IMR-90 (cell line): ENCODE measurements at regions not wholly inside any gene's neighbourhood (a gene's known extent, or its start where the extent isn't known, plus 50 kb on each side); places are given as distances from the start of the nearest gene placed in this dataset.

ENCODE experiments used
- BHLHE40 ChIP-seq: fragments of 150-350 bp; IDR thresholded peaks from 2 replicates; pipeline ENCODE4 v1.6.1; 2016; ENCODE audit warnings: mild to moderate bottlenecking, low read depth, low read length
- CEBPB ChIP-seq: IDR thresholded peaks from 2 replicates; pipeline ENCODE4 v1.6.1; 2012; ENCODE audit warnings: low read depth, low read length, improper control_type of control experiment
- MAFK ChIP-seq: IDR thresholded peaks from 2 replicates; pipeline ENCODE4 v1.6.1; 2012; ENCODE audit warnings: low read depth, low read length, improper control_type of control experiment
- MAZ ChIP-seq: IDR thresholded peaks from 2 replicates; pipeline ENCODE4 v1.6.1; 2012; ENCODE audit warnings: low read depth, mild to moderate bottlenecking, low read length, improper control_type of control experiment, moderate library complexity, borderline replicate concordance
- MXI1 ChIP-seq: IDR thresholded peaks from 2 replicates; pipeline ENCODE4 v1.6.1; 2012; ENCODE audit warnings: low read depth, mild to moderate bottlenecking, low read length, moderate library complexity, borderline replicate concordance
- POLR2A ChIP-seq: IDR thresholded peaks from 2 replicates; pipeline ENCODE4 v1.6.1; 2012; ENCODE audit warnings: mild to moderate bottlenecking, low read depth, low read length
- RAD21 ChIP-seq: IDR thresholded peaks from 2 replicates; pipeline ENCODE4 v1.6.1; 2012; ENCODE audit warnings: low read length, improper control_type of control experiment
- RFX5 ChIP-seq: IDR thresholded peaks from 2 replicates; pipeline ENCODE4 v1.8.0; 2012; ENCODE audit warnings: low read depth, mild to moderate bottlenecking, low read length, moderate library complexity
- TF ChIP-seq, protein P1 (sequence below): conservative IDR thresholded peaks from 2 replicates; pipeline ENCODE4 v1.5.1; 2012; ENCODE audit warnings: mild to moderate bottlenecking, low read depth, low read length, improper control_type of control experiment
- TF ChIP-seq, protein P2 (sequence below): fragments of 150-350 bp; IDR thresholded peaks from 2 replicates; pipeline ENCODE4 v1.6.1; 2017; ENCODE audit warnings: mild to moderate bottlenecking, antibody characterized with exemption, low read length, low read depth
- TF ChIP-seq, protein P3 (sequence below): fragments of 150-350 bp; IDR thresholded peaks from 2 replicates; pipeline ENCODE4 v1.6.1; 2016; ENCODE audit warnings: low read depth, mild to moderate bottlenecking, low read length, moderate library complexity, borderline replicate concordance

DNA sequence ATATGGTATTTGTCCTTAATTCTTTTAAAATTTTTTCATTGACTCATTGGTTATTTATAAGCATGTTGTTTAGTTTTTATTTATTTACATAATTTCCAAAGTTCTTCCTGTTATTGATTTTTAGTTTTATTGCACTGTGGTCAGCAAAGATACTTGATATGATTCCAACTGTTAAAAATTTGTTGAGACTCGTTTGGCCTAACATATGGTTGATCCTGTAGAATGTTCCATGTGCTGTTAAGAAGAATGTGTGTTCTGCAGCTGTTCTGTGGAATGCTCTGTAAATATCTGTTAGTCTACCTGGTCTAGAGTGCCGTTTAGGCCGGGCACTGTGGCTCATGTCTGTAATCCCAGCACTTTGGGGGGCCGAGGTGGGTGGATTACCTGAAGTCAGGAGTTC lies 197.7 kb downstream of the CD109 start:
- TF ChIP-seq RFX5 = no peak
- TF ChIP-seq, protein P1, sequence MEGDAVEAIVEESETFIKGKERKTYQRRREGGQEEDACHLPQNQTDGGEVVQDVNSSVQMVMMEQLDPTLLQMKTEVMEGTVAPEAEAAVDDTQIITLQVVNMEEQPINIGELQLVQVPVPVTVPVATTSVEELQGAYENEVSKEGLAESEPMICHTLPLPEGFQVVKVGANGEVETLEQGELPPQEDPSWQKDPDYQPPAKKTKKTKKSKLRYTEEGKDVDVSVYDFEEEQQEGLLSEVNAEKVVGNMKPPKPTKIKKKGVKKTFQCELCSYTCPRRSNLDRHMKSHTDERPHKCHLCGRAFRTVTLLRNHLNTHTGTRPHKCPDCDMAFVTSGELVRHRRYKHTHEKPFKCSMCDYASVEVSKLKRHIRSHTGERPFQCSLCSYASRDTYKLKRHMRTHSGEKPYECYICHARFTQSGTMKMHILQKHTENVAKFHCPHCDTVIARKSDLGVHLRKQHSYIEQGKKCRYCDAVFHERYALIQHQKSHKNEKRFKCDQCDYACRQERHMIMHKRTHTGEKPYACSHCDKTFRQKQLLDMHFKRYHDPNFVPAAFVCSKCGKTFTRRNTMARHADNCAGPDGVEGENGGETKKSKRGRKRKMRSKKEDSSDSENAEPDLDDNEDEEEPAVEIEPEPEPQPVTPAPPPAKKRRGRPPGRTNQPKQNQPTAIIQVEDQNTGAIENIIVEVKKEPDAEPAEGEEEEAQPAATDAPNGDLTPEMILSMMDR = no peak
- TF ChIP-seq POLR2A = no peak
- no peak for TF ChIP-seq BHLHE40
- TF ChIP-seq RAD21 = no peak
- TF ChIP-seq, protein P2, sequence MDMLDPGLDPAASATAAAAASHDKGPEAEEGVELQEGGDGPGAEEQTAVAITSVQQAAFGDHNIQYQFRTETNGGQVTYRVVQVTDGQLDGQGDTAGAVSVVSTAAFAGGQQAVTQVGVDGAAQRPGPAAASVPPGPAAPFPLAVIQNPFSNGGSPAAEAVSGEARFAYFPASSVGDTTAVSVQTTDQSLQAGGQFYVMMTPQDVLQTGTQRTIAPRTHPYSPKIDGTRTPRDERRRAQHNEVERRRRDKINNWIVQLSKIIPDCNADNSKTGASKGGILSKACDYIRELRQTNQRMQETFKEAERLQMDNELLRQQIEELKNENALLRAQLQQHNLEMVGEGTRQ = no peak
- no peak for TF ChIP-seq MXI1
- no peak for TF ChIP-seq MAFK
- no peak for TF ChIP-seq CEBPB
- TF ChIP-seq MAZ = no peak
- TF ChIP-seq, protein P3, sequence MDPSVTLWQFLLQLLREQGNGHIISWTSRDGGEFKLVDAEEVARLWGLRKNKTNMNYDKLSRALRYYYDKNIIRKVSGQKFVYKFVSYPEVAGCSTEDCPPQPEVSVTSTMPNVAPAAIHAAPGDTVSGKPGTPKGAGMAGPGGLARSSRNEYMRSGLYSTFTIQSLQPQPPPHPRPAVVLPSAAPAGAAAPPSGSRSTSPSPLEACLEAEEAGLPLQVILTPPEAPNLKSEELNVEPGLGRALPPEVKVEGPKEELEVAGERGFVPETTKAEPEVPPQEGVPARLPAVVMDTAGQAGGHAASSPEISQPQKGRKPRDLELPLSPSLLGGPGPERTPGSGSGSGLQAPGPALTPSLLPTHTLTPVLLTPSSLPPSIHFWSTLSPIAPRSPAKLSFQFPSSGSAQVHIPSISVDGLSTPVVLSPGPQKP = no peak
